EL (cell line): ENCODE measurements at regions not wholly inside any gene's neighbourhood (a gene's known extent, or its start where the extent isn't known, plus 50 kb on each side); places are given as distances from the start of the nearest gene placed in this dataset.
"Not testable (repeated sequence)": the region's sequence is repeated elsewhere in the genome, so short reads cannot be mapped to it uniquely, and the experiment has no call there.

Experiments
- DNase-seq: peaks from one replicate; pipeline ENCODE4 v3.0.0-alpha.2; 2016

GRCh38 chr4:103842076-103842475, 122.3 kb upstream of the TACR3 start:
- no peak for DNase-seq

DNA sequence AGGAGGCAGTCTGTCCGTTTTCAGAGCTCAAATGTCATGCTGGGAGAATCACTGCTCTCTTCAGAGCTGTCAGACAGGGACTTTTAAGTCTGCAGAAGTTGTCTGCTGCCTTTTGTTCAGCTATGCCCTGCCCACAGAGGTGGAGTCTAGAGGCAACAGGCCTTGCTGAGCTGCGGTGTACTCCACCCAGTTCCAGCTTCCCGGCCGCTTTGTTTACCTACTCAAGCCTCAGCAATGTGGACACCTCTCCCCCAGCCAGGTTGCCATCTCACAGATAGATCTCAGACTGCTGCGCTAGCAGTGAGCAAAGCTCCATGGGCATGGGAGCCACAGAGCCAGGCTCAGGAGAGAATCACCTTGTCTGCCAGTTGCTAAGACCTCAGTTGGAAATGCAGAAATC, 90.5 kb upstream of the TACR3 start:
- DNase-seq: not testable (repeated sequence)

GRCh38 chr4:103802766-103803165, 83.0 kb upstream of the TACR3 start:
- no peak for DNase-seq

- no peak for DNase-seq
These were observed 67.3 kb upstream of the TACR3 start for GRCh38 chr4:103787057-103787456.

DNA sequence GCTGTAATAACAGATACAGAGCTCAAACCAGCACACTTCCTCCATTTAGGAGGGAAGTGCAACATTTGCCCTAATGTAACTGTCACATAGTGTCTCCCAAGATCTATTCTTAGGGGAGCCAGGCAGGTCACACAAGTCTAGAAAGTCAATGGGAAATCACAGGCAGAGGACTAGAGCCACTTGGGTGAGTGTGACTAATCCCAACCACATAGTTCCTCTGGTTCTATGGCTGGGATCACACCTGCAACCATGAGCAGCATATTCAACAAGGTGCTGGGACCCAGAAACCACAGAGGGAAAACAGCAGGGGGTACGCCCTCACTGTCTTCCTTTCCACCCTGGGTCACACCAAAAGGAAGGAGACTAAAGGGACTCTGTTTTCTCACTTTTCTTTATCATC, 66.8 kb upstream of the TACR3 start:
- no peak for DNase-seq

DNA sequence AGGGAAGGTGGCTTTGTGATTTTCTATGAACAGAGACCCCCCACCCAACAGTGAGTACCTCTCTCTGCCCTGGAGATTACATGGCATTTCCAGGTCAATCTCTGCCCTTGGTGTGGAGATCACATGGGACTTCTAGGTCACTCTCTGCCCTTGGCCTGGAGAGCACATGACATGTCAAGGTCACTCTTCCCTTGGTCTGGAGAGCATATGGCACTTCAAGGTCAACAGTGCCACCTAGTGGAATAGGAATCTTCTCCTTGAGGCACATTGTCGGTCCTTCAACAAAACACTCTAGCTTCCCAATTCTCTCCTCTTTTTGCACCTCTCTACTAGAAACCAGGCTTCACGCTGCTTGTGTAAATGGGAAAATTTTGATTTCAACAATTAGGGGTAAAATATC, 66.2 kb upstream of the TACR3 start:
- DNase-seq: peak; percentile 32

DNA sequence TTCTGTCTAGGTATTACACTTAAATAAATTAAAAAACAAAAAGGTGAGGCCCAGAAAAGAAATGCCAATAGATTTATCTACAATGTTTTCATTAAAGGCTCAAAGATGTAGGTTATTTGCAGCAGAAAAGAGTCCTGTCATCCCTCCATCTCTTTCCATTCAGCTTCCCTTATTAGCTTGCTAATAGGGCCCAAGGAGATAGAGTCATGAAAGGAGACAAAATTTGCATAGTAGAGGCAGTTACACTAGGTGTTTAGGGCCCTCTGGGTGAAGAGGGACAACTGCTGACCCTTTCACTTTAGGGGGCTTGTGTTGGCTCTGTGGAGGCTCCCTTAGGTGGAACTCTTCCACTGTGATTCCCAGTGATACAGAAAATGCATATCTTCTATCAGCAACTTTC, 58.4 kb upstream of the TACR3 start:
- DNase-seq: no peak

DNA sequence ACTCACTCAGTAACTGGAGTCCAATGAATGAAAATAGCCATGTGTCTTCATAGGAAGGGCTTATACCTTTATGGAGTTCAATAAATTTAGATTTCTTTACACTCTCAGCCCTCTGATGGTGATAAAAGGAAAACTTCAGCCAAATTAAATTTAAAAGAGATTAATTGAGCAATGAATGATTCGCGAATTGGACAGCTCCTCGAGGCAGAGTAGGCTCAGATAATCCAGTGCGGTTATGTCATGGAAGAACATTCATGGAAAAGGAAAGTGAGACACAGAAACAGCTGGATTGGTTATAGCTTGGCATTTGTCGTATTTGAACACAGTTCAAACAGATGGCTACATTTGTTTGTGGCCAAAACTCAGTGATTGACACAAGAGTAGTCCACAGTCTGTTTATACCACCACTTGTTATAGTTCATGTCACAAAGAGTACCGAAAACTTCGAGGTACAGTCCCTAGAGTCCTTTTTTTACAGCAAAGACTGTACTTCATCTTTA, 54.6 kb upstream of the TACR3 start:
- DNase-seq: no peak

- no peak for DNase-seq
These were observed 54.0 kb upstream of the TACR3 start for GRCh38 chr4:103773691-103774231.
